ENCODE measurements at regions not wholly inside any gene's neighbourhood (a gene's known extent, or its start where the extent isn't known, plus 50 kb on each side); places are given as distances from the start of the nearest gene placed in this dataset.

- H3K4me1 Mint-ChIP-seq: peaks cover 5% of the 10 kb centered on the region
- no peak overlapping the region for H3K4me3 Mint-ChIP-seq
- no CpG with 5 or more reads among the region's 2 CpGs for WGBS (ENCODE audit: insufficient coverage)
- H3K27ac ChIP-seq (ENCODE audit: low read depth in 1 of 2, low read length in 2 of 2): no peak overlapping the region
- H3K9me3 Mint-ChIP-seq: no peaks in the 10 kb centered on the region
- H3K36me3 Mint-ChIP-seq: no peaks in the 10 kb centered on the region
- intact Hi-C loops (cut with micrococcal nuclease): no loop called here
- H3K36me3 ChIP-seq (replicated peaks in 1 of 2; ENCODE audit: control insufficient read depth in 1 of 2, insufficient read depth in 2 of 2, low read length in 2 of 2): no peaks in the 10 kb centered on the region
- H3K27me3 ChIP-seq (ENCODE audit: control insufficient read depth in 2 of 2, insufficient read depth in 2 of 2, low read length in 2 of 2): no peaks in the 10 kb centered on the region
- H3K27ac Mint-ChIP-seq: no peak overlapping the region
- H3K27me3 Mint-ChIP-seq (ENCODE audit: low read depth in 3 of 3): peaks cover 0 to 2% (median 0%) of the 10 kb centered on the region in 3 donors
- H2AFZ ChIP-seq (ENCODE audit: insufficient read depth, low read depth, low read length, poor library complexity, severe bottlenecking): no peak overlapping the region
- H3K79me2 ChIP-seq (ENCODE audit: insufficient read depth, low read length): no peaks in the 10 kb centered on the region
- H3K4me2 ChIP-seq (replicated peaks; ENCODE audit: extremely low read depth, low read length, poor library complexity, severe bottlenecking): no peak overlapping the region
- H3K9ac ChIP-seq (ENCODE audit: insufficient read depth, low read length, poor library complexity, severe bottlenecking): no peak overlapping the region
- no peaks in the 10 kb centered on the region for H4K20me1 ChIP-seq (ENCODE audit: insufficient read depth, low read length)
- no peak for TF ChIP-seq CTCF (IDR thresholded peaks at IDR 0.05)
- peaks cover 7% of the 10 kb centered on the region in 2 donors for H3K4me1 ChIP-seq (ENCODE audit: control insufficient read depth in 1 of 2, insufficient read depth in 2 of 2, low read length in 2 of 2)
- H3K4me3 ChIP-seq (replicated peaks in 1 of 3; ENCODE audit: low read depth in 2 of 3, low read length in 3 of 3): no peak overlapping the region
- no peak for DNase-seq
- no peaks in the 10 kb centered on the region for H3K9me3 ChIP-seq (replicated peaks in 1 of 2; ENCODE audit: control insufficient read depth in 1 of 2, insufficient read depth in 1 of 2, low read length in 2 of 2)
Measured at GRCh38 chr7:88363869-88364268, 57.2 kb upstream of the STEAP4 start.

- Histone ChIP-seq H3K79me2 (ENCODE audit: insufficient read depth, low read length) (no peaks in the 10 kb centered on the region), H3K9me3 (replicated peaks in 1 of 2; ENCODE audit: control insufficient read depth in 1 of 2, insufficient read depth in 1 of 2, low read length in 2 of 2) (no peaks in the 10 kb centered on the region), H4K20me1 (ENCODE audit: insufficient read depth, low read length) (no peaks in the 10 kb centered on the region), H3K36me3 (replicated peaks in 1 of 2; ENCODE audit: control insufficient read depth in 1 of 2, insufficient read depth in 2 of 2, low read length in 2 of 2) (no peaks in the 10 kb centered on the region), H3K4me2 (replicated peaks; ENCODE audit: extremely low read depth, low read length, poor library complexity, severe bottlenecking) (no peak overlapping the region), H3K9ac (ENCODE audit: insufficient read depth, low read length, poor library complexity, severe bottlenecking) (no peak overlapping the region), H2AFZ (ENCODE audit: insufficient read depth, low read depth, low read length, poor library complexity, severe bottlenecking) (no peak overlapping the region), H3K4me3 (replicated peaks in 1 of 3; ENCODE audit: low read depth in 2 of 3, low read length in 3 of 3) (no peak overlapping the region), H3K4me1 (ENCODE audit: control insufficient read depth in 1 of 2, insufficient read depth in 2 of 2, low read length in 2 of 2) (peaks cover 7% of the 10 kb centered on the region in 2 donors), H3K27me3 (ENCODE audit: control insufficient read depth in 2 of 2, insufficient read depth in 2 of 2, low read length in 2 of 2) (no peaks in the 10 kb centered on the region), H3K27ac (ENCODE audit: low read depth in 1 of 2, low read length in 2 of 2) (no peak overlapping the region)
- Mint-ChIP-seq H3K9me3 (no peaks in the 10 kb centered on the region), H3K4me3 (no peak overlapping the region), H3K4me1 (peaks cover 6% of the 10 kb centered on the region), H3K36me3 (no peaks in the 10 kb centered on the region), H3K27me3 (ENCODE audit: low read depth in 3 of 3) (peaks cover 0 to 2% (median 0%) of the 10 kb centered on the region in 3 donors), H3K27ac (no peak overlapping the region)
- TF ChIP-seq CTCF (IDR thresholded peaks at IDR 0.05): no peak
- intact Hi-C loops (cut with micrococcal nuclease): no loop called here
- DNase-seq: no peak
- 100% methylated on average over 4 of the region's 7 CpGs for WGBS (ENCODE audit: insufficient coverage)
Measured at GRCh38 chr7:88363249-88363648, 56.6 kb upstream of the STEAP4 start.
